Suprapubic skin (tissue), 3 donors: ENCODE measurements at regions not wholly inside any gene's neighbourhood (a gene's known extent, or its start where the extent isn't known, plus 50 kb on each side); places are given as distances from the start of the nearest gene placed in this dataset.

Experiments used
- CTCF ChIP-seq, 2 donors: fragments of 200-600 bp in 1 of 2; fragments of 450-650 bp in 1 of 2; sonication (generic) in 1 of 2; IDR thresholded peaks; one replicate each; pipeline ENCODE4 v1.5.1; 2016 to 2019; ENCODE audit warnings: antibody characterized with exemption in 2 of 2, mild to moderate bottlenecking in 1 of 2, moderate library complexity in 1 of 2
- EP300 ChIP-seq: sonication (generic); formaldehyde crosslinking; IDR thresholded peaks from one replicate; pipeline ENCODE4 v1.6.1; 2017; ENCODE audit warnings: antibody characterized with exemption

GRCh38 chr3:107973152-107973551, 117.7 kb downstream of the CD47 start:
- TF ChIP-seq CTCF (IDR thresholded peaks at IDR 0.05): no peak
- no peak for TF ChIP-seq EP300
